ENCODE measurements at regions not wholly inside any gene's neighbourhood (a gene's known extent, or its start where the extent isn't known, plus 50 kb on each side); places are given as distances from the start of the nearest gene placed in this dataset.
"Not testable (repeated sequence)": the region's sequence is repeated elsewhere in the genome, so short reads cannot be mapped to it uniquely, and the experiment has no call there.

GRCh38 chr6:11407414-11407813, 130.1 kb upstream of the TMEM170B start:
- DNase-seq (ENCODE audit: low spot score), result no peak

DNA sequence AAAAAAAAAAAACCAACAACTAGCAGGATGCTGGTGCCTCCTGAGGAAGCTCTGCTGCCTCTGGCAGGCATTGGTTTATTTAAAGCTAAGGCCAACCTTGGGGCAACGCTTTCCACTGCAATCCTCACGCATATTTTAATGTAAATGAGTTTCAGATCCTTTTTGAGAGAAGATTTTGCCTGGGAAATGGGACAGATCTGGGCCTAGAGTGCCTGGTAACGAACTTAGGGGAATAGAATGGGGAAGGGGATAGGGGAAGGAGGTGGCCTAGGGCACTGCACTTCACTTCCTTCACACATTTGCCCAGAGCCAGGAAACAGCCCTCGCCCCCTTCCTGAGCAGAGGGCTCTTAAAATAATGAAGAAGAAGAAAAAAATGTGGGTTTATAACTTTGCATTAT, 132.7 kb upstream of the TMEM170B start:
- no peak for DNase-seq (ENCODE audit: low spot score)

DNA sequence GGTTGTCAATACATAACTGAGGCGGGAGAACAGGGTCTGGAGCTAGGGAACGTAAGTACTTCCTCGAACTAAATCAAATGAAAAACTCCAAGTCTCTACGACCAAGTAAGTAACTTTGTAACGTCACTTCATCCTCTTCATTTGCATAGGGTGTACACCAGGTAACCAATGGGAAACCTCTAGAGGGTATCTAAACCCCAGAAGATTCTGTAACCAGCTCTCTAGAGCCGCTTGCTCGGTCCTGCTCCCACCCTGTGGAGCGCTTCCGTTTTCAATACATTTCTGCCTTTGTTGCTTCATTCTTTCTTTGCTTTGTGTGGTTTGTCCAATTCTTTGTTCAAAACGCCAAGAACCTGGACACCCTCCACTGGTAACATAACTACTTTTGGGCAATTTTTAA, 133.5 kb upstream of the TMEM170B start:
- DNase-seq (ENCODE audit: low spot score), result no peak

- DNase-seq (ENCODE audit: low spot score), result no peak
Observed at GRCh38 chr6:11403035-11403601, 134.4 kb upstream of the TMEM170B start.

- not testable (repeated sequence) for DNase-seq (ENCODE audit: low spot score)
Observed at GRCh38 chr6:11402581-11402980, 135.0 kb upstream of the TMEM170B start.

DNA sequence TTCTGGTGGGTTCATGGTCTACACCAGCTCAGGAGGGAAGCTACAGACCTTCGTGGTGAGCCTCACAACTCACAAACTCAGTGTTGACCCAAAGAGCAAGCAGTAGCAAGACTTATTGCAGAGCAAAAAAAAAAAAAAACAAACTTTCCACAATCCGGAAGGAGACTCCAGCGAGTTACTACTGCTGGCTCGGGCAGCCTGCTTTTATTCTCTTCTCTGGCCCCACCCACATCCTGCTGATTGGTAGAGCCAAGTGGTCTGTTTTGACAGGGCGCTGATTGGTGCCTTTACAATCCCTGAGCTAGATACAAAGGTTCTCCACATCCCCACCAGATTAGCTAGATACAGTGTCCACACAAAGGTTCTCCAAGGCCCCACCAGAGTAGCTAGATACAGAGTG, 135.6 kb upstream of the TMEM170B start:
- not testable (repeated sequence) for DNase-seq (ENCODE audit: low spot score)

GRCh38 chr6:11398451-11399326, 138.9 kb upstream of the TMEM170B start:
- DNase-seq (ENCODE audit: low spot score), result no peak

GRCh38 chr6:11397622-11398450, 139.7 kb upstream of the TMEM170B start:
- no peak for DNase-seq (ENCODE audit: low spot score)

DNA sequence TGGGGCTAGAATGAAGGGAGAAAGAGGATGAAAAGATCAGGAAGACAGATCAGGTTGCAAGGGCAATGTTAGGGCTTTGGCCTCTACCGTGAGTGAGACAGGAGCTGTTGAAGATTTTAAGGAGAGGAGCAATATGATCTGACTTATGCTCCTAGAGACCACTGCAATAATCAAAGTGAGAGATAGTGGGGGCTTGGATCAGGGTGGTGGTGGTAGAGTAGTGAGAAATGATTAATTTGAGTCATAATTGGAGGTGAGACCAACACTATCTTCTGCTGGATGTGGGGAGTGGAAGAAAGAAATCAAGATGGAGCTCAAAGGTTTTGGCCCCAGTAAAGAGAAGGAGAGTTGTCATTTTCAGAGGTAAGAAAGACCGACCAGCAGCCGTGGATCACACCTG, 140.7 kb upstream of the TMEM170B start:
- DNase-seq (ENCODE audit: low spot score), result no peak

DNA sequence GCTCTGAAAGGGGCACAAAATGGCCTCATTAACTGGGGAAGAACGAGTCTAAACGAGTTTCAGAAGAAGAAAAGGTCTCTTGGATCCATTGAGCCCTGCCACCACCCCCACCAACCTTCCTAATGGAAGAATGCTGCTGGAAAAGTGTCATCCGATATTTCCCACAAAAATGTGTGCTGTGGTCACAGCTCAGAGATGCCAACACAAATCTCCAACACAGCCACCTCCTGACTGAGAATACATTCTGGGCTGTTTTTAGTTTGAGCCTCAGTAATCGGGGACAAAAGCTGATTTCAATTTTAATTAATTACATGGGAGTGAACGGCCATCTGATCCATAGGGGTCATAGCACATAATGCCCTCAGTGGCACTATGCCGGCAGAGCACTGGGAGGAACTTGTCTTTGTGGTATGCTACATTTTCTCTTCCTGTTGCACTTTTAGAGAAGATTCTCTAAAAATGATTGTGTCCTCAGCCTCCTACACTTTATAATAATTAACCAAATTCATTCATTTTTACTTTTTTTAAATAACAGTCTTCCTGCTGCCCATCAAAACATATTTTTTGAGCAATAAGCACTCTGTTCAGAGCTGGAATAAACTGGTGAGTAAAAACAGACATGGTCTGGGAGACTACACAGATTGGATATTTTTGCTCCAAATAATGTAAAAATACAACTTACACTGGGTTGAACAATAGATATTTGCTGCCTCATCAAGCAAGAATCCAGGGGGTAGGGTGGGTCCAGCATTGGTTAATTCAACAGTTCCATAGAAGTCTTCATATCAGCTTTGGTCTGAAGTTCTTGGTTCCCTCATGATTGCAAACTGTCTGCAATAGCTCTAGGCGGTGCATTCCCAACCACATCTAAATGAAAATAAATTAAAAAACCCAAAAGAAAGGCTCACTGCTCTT, 143.6 kb upstream of the TMEM170B start:
- DNase-seq (ENCODE audit: low spot score), result no peak

GRCh38 chr6:11392778-11393507, 144.6 kb upstream of the TMEM170B start:
- no peak for DNase-seq (ENCODE audit: low spot score)

DNA sequence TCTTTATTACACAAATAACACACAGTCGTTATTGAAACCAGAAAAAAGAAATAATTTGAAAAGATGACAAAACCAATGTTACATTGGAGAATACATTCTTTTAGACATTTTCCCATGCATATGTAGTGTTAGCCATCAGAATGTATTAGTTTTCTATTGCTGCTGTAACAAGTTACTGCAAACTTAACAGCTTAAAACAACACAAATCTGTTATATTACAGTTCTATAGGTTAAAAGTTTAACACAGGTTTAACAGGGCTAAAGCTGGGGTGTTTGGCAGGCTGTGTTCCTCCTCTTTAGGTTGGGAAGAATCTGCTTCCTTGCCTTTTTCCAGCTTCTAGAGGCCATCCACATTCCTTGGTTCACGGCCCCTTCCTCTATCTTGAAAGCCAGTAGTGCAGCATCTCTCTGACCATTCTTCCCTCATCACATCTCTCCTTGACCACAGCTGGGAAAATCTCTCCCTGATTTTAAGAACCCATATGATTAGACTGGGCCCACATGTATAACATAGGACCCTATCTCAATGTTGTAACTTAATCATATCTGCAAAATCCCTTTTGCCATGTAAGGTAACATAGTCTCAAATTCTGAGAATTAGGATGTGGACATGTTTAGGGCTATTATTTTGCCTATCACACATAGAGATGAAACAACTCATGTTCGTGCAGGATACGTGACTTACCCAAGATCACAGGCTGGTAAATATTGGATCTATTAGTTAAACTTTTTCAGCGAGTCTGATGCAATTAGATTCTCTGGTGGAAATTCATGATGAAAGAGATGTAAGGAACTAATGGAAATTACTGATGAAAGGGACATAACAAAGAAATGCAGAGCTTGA, 145.4 kb upstream of the TMEM170B start:
- no peak for DNase-seq (ENCODE audit: low spot score)

- no peak for DNase-seq (ENCODE audit: low spot score)
Observed at GRCh38 chr6:11389977-11390376, 147.6 kb upstream of the TMEM170B start.

DNA sequence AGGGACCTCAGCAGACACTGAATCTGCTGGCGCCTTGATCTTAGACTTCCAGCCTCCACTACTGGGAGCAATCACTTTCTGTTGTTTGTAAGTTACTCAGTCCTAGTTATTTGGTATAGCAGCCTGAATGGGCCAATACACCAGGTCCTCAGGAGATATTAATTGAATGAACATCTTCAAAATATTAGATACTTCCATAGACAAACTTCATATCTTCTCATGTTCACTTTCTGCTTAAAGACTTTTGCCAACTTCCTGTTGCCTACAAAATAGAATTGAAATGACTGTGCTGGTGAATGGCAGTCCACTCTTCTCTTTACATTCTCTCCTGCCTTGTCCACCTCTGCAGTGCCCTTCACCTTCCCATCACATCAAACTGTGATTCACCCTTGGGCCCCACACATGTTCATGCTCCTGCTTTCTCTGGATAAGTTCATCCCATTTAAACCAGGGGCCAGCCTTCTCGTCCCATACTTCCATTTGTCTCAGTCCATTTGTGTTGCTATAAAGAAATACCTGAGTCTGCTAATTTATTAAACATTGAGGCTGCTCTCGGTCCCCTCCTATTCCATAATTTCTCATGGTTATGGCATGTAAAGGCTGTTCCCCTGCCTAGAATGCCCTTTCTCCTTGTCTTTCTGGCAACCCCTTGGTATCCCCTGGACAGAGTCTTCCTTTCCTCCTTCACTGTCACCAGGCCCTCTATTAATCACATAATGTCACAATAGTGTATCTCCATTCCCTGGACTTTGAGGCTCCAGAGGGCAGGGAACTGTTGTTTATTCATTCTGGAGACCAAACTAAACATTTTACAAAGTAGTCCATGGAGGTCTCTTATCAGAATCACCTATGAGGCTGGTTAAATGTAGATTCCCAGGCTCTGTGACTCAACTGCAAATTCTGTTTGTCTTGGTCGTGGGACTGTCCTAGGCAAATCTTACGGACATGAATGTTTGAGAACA, 148.3 kb upstream of the TMEM170B start:
- no peak for DNase-seq (ENCODE audit: low spot score)

DNA sequence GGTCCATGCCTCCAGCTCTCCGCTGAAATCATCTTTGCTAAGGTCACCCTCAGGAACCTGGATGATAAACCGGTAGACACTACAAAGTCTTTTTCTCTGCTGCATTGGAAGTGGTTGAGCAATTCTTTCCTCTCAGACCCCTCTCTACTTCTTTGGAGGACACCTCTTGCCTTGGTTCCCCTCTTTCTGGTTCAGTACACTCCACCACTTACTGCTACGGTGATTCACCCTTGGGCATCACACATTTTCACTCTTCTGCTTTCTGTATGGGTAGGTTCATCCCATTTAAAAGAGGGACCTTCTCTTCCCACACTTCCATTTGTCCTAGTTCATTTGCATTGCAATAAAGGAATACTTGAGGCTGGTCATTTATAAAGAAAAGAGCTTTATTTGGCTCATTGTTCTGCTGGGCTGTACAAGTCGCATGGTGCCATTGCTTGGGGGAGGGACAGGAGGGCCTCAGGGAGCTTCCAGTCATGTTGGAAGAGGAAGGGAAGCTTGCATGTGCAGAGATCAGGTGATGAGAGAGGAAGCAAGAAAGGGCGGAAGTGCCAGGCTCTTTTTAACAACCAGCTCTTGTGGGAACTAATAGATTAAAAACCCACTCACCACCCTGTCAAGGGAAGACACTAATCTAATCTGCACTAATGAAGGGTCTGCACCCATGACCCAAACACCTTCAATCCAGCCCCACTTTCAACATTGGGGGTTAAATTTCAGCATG, 149.7 kb upstream of the TMEM170B start:
- DNase-seq (ENCODE audit: low spot score), result no peak

DNA sequence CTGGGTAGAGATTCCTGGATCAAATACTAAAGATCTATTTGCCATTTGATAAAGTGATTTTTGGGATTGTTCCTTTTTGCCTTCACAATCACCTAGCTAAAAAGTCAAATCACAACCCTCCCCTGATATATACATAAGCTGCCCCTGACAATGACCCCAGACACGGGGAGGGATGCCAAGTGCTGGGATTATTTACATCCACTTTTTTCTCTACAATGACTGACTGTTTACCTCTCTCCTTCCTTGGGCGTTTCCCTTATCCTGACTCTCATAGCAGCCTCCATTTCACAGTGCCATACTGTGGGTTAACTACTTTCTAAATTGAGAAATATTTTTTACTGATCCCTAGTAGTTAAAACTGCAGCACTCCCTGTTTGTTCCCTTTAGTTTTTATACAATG, 150.8 kb upstream of the TMEM170B start:
- no peak for DNase-seq (ENCODE audit: low spot score)

DNA sequence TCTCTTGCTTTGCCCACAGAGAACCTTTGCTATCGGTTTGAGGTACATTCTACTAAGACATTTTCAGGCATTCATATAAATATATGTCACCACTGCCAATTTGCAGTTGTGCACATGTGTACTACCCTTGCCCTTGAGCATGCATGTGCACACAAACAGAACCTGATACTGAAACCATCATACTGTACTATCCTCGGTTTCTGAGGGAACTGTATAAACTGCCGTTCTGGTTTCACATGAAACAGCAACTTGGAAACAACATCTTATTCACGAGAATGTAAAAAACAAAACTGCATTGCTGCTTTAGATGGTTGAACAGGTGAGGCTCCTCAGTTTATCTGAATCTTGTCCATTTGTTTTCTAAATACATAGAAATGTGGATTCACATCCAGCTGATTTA, 151.2 kb upstream of the TMEM170B start:
- no peak for DNase-seq (ENCODE audit: low spot score)
